Fibroblast of skin of right quadriceps (primary cell): ENCODE measurements at regions not wholly inside any gene's neighbourhood (a gene's known extent, or its start where the extent isn't known, plus 50 kb on each side); places are given as distances from the start of the nearest gene placed in this dataset.

Source experiments
- DNase-seq: peaks from one replicate; pipeline ENCODE4 v3.0.0-alpha.2; 2013

DNA sequence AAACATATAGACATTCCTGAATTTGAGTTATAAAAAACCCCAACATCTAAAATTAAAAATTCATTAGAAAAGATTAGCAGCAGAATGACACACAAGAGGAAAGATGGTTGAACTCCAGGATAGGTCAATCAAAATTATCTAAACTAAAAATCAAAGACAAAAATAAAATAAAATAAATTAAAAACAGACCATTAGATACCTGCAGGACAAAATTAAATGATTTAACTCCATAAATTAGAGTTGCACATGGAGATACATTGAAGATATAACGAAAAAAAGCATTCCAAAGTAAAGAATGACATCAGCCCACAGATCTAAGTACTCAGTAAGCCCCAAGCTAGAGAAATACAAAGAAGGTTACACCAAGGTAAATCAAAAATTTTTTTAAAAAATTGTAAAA, 226.1 kb upstream of the SORCS1 start:
- no peak for DNase-seq

GRCh38 chr10:107383357-107383756, 218.9 kb upstream of the SORCS1 start:
- DNase-seq, result no peak

DNA sequence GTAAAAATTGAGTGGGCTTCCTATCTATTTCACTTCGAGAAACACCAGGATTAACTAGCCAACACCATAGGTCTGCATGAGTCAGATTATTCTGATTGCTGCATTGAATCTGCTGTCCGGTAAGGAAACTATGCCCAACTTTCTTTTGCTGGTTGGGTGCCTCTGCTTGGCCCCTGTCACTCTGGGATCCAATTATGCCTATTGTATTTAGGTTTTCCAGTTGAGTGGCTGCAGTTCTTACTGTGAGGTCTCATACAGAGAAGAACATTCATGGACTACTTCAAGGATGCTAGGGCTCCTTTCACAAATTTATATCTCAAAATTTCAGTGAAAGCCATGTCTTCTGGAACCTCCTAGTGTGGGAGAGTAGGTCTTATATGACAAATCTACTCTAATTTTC, 215.1 kb upstream of the SORCS1 start:
- no peak for DNase-seq

DNA sequence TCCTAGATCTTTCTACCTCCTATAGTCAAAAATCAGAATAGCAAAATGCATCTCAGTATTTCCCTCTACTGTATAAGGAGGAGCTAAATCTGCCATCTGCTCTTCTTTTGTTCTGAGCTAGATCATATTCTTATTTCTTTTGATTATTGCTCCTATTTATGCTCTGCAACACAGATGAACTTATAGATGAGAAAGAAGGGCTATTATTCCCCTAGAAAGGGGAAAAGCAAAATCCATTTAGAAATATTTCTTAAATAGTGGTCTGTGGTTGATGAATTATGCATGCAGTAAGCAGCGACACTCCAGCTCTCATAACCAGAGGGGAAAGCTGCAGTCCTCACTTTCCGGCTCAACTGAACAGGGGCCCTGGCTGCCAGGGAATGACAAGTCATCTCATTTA, 207.3 kb upstream of the SORCS1 start:
- no peak for DNase-seq

GRCh38 chr10:107364872-107365271, 200.4 kb upstream of the SORCS1 start:
- DNase-seq, result no peak

DNA sequence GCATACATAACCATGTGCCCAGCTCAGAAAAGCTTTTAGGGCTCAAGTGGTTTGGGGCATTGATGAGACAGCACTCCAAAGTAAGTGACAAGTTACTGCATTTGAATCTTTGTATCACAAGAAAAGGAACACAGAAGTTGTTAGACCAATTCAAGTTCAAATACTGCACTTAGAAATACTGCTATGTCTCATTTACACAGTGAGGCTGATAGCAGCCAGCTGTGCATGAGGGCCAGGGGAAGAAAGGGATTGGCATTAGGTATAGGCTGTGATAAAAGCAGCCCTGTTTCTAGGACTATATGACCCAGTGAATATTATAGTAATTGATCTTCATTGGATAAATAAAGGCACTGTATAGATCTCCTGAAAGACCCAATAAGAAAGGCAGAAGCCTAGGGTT, 197.8 kb upstream of the SORCS1 start:
- DNase-seq, result no peak

DNA sequence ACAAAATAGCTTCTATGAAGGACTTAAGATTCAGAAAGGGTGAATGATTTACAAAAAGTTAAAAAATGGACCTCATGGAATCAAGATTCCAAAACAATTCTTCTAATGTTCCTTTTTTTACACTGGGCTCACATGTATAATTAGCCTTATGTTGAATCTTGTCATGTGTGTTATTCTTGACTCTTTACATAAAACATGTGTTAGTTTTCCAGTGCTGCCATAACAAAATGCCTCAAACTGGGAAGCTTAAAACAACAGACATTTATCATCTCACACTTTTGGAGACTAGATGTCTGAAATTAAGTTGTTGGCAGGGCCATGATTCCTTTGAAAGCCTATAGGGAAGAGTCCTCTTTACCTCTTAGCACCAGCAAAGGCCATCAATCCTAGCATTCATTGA, 192.5 kb upstream of the SORCS1 start:
- no peak for DNase-seq

GRCh38 chr10:107356396-107356795, 191.9 kb upstream of the SORCS1 start:
- DNase-seq, result no peak

DNA sequence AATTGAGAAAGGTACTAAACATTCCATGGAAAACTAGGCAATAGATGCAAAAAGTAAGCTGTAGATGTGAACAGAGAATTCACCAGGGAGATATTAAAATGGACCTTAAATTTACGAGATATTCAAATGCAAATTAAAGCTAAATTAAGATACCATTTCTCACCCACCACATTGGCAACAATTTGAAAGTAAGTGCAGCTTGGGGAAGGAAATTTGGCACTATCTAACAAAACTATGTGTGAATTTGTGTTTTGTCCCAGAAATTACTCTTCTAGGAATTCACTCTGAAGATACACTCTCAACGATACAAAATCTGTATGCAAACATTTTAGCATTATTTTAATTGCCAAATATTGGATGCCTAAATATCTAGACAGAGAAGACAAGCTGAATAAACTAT, 178.2 kb upstream of the SORCS1 start:
- no peak for DNase-seq

DNA sequence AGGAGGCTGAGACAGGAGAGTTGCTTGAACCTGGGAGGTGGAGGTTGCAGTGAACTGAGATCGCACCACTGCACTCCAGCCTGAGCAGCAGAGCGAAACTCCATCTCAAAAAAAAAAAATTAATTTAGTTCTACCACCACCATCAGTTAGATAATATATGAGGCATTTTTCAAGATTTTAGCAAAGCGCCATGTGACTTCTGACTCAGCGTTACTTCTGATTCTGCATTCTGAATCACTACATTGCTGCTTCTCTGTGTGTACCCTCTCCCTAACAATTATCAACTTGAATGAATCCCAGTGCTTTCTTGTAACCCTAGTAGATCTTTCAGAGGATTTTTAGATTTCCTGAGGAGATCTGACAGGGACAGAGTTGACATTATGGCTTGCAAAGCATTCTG, 176.8 kb upstream of the SORCS1 start:
- DNase-seq, result no peak

GRCh38 chr10:107340326-107340725, 175.8 kb upstream of the SORCS1 start:
- DNase-seq, result no peak

DNA sequence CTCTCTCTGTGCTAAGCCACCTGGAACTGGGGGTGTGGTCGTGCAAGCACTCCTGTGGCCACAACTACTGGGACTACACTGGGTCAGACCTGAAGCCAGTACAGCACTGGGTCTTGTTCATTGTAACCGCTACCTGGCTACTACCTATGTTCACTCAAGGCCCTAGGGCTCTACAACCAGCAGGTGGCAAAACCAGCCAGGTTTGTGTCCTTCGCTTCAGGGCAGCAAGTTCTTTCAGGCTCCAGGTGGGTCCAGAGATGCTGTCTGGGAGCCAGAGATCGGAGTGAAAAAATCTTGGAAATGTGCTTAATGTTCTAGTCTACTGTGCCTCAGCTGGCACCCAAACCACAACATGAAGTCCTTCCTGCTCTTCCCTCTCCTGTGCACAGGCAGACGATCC, 171.6 kb upstream of the SORCS1 start:
- DNase-seq, result no peak

DNA sequence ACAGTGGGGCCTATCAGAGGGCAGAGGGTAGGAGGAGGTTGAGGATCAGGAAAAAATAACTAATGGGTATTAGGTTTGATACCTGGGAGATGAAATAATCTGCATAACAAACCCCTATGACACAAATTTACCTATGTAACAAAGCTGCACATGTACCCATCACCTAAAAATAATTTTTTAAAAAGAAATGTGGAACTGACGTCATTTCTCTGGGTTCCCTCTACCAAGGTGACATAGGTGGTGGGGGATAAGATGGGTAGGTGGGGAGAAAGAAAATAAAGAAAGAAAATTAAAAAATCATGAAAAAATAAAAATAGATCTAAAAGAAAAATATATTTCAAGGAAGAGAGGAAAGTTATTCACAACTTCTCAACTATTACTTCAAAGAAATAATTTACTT, 153.1 kb upstream of the SORCS1 start:
- DNase-seq, result no peak

DNA sequence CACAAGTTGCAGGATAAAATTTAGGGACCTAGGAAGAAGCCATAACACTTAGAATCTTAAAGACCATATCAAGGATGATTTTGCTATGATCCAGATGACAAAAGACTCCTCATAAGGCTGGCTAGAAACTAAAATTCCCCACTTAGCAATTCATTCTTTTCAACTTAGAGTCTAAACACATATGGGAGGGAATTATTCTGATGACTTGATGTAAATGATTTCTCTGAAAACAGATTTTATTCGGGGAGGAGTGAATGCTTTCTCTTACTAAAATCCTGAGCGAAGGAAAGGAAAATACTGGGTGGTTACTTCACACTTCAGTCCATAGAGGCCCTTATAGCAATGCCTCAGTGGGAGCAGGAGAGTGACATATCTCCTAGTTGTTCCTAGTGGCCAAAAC, 138.7 kb upstream of the SORCS1 start:
- no peak for DNase-seq

- DNase-seq, result no peak
Observed at GRCh38 chr10:107299606-107300005, 135.1 kb upstream of the SORCS1 start.

- DNase-seq, result no peak
Observed at GRCh38 chr10:107284187-107284586, 119.7 kb upstream of the SORCS1 start.

GRCh38 chr10:107280293-107280692, 115.8 kb upstream of the SORCS1 start:
- DNase-seq, result no peak

DNA sequence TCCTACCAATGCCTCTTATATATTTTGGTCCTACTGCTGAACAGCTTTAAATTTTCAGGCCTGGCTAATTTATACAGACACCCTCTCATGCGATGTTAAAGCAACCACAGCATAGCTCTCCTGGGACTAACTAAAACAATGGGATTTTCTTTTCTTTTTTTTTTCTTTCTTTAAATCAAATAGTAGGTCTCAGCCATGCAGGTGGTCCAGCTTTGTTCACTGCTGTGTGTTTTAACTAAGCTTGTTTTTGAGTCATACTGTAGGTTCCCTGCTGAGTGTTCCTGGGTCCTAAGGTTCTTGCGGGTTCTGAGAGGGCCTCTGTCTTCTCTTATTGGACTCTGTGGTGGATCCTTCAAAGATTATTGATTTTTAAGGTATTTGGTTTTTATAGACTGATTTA, 113.1 kb upstream of the SORCS1 start:
- no peak for DNase-seq

GRCh38 chr10:107275806-107276205, 111.3 kb upstream of the SORCS1 start:
- DNase-seq, result no peak

DNA sequence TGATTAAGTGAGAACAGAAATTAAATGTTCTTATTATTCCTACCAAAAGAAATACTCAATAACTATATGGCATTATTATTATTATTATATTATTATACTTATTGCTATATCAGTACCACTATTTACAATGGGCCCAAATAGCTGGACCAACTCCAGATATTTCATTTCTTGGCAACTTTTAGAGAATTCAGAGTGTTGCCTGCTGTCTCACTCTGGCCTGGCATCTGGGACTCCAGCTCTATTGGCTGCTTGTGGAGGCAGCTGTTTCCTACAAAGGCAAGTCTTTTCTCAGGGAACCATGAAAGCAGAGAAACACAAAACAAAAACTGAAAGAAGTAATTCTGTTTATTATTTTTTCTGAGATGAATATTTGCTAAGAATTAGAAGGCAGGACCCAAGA, 105.1 kb upstream of the SORCS1 start:
- DNase-seq, result no peak

GRCh38 chr10:107264742-107265141, 100.2 kb upstream of the SORCS1 start:
- DNase-seq, result no peak

DNA sequence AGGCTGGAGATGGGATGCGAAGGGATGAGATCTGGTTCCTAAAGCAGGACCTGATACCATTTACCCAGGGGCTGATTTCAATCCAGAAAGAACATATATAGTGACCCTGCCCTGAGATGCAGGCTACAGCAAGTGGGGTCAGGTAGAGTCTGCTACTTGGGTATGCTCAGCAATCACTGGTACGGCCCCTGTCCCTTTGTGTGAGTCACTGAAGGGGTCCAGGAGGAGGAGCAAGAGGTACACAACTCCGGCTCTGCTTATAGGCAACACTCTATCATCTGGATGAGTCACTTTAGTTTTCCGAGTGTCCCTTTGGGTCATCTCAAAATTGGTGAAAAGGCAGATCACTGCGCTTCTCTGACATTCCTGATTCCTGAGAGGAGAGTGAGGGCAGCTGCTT, 79.6 kb upstream of the SORCS1 start:
- no peak for DNase-seq

- no peak for DNase-seq
Observed at GRCh38 chr10:107238275-107238674, 73.8 kb upstream of the SORCS1 start.

DNA sequence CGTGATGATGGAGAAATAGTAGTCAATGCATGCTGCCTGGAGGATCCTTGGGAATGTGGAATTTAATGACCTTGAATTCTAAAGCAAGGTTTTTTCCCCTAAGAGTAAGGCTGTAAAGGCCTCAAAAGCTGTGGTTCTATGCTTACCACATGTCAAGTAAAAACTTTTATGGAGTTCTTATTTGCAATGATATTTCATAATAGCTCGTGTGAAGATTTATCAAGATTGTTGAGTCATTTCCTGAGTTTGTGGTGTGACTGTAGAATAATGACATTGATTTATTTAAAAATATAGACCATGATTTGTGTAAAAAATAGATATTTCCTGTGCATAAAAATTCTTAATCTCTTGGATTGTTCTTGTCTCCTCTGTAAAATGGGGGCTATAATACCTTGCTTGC, 67.5 kb upstream of the SORCS1 start:
- DNase-seq, result no peak

DNA sequence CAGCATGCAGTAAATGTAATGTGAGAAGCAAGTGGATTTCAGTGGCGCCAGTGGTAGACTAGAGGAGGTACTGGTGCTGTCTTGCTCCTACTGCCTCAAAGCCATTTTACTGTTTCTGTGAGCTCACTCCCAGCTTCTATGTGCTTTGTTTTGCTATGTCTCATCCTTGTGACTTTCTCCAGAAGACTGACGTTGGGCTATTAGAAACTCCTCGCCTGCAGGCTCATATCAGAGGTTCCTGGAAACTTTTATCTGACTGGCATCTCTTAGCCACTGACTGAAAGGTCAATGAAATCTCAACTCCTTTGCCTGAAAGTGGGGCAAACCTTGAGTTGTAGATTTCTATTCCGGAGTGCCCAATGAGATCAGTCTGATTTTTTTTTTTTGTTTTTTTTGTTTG, 66.4 kb upstream of the SORCS1 start:
- DNase-seq, result no peak

DNA sequence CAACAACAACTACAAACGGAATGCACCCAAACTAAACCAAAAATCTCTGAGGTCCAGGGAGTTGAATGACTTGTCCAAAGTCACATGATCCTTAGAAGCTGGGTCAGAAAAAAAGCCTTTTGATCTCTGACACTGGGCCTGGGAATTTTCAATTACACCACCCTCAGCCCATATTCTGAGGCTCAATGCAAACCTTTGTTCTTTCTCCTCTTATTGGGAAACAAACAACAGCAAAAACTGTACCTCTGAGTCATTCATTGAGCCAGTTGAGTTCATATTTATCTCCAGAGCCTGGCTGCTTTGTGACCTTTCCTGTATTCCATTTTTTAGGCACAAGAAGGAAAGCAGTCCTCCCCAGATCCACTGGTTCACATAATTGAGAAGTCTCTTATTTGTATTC, 51.2 kb upstream of the SORCS1 start:
- DNase-seq, result no peak
